Neural progenitor cell (in vitro differentiated cells): ENCODE measurements at regions not wholly inside any gene's neighbourhood (a gene's known extent, or its start where the extent isn't known, plus 50 kb on each side); places are given as distances from the start of the nearest gene placed in this dataset.

ENCODE experiments used
- CTCF ChIP-seq: fragments of 200-600 bp; sonication (generic); IDR thresholded peaks from 2 replicates; pipeline ENCODE4 v1.5.1; 2017; ENCODE audit warnings: antibody characterized with exemption, mild to moderate bottlenecking
- EZH2 ChIP-seq: fragments of 200-600 bp; sonication (generic); IDR thresholded peaks from 2 replicates; pipeline ENCODE4 v1.6.1; 2017; ENCODE audit warnings: antibody characterized with exemption, mild to moderate bottlenecking, moderate library complexity
- EZH2phosphoT487 ChIP-seq: fragments of 200-600 bp; sonication (generic); IDR thresholded peaks from 2 replicates; pipeline ENCODE4 v1.6.1; 2017; ENCODE audit warnings: antibody characterized with exemption

- TF ChIP-seq CTCF (no peak), EZH2phosphoT487 (no peak), EZH2 (no peak)
These were observed 101.7 kb upstream of the GJB5 start for GRCh38 chr1:34653110-34653509.
